Endodermal cell (in vitro differentiated cells): ENCODE measurements at regions not wholly inside any gene's neighbourhood (a gene's known extent, or its start where the extent isn't known, plus 50 kb on each side); places are given as distances from the start of the nearest gene placed in this dataset.
"Not testable (repeated sequence)": the region's sequence is repeated elsewhere in the genome, so short reads cannot be mapped to it uniquely, and the experiment has no call there.

Experiments used
- DNase-seq: peaks from one replicate; pipeline ENCODE4 v3.0.0-alpha.2; 2017
- H3K27ac ChIP-seq: 2 replicates; pipeline ENCODE4 v1.5.1; 2013; ENCODE audit warnings: mild to moderate bottlenecking, low read depth, low read length, moderate library complexity
- H3K27me3 ChIP-seq: 2 replicates; pipeline ENCODE4 v1.6.1; 2013; ENCODE audit warnings: mild to moderate bottlenecking, low read length, moderate library complexity; ENCODE audit not compliant: insufficient read depth, control insufficient read depth, poor library complexity, severe bottlenecking
- H3K36me3 ChIP-seq: 2 replicates; pipeline ENCODE4 v1.7.0; 2013; ENCODE audit warnings: mild to moderate bottlenecking, low read length, moderate library complexity; ENCODE audit not compliant: control insufficient read depth, insufficient read depth
- H3K4me1 ChIP-seq: one replicate; pipeline ENCODE4 v1.7.0; 2013; ENCODE audit warnings: low read length; ENCODE audit not compliant: control insufficient read depth, insufficient read depth
- H3K4me3 ChIP-seq: 2 replicates; pipeline ENCODE4 v1.5.1; 2013; ENCODE audit warnings: mild to moderate bottlenecking, low read length, moderate library complexity
- H3K9ac ChIP-seq: 2 replicates; pipeline ENCODE4 v1.6.1; 2013; ENCODE audit warnings: mild to moderate bottlenecking, low read length, moderate library complexity; ENCODE audit not compliant: poor library complexity, severe bottlenecking; ENCODE audit errors: extremely low read depth
- H3K9me3 ChIP-seq: 2 replicates; pipeline ENCODE4 v1.6.1; 2013; ENCODE audit warnings: mild to moderate bottlenecking, low read length, moderate library complexity; ENCODE audit not compliant: control insufficient read depth
- H3K27ac Mint-ChIP-seq: 2 replicates; pipeline ENCODE4 v1.8.0; 2020; ENCODE audit warnings: mixed read lengths
- H3K27me3 Mint-ChIP-seq: 2 replicates; pipeline ENCODE4 v1.8.0; 2021; ENCODE audit warnings: mild to moderate bottlenecking, mixed read lengths; ENCODE audit not compliant: insufficient read depth
- H3K36me3 Mint-ChIP-seq: 2 replicates; pipeline ENCODE4 v1.8.0; 2020; ENCODE audit warnings: low read depth, mixed read lengths
- H3K4me1 Mint-ChIP-seq: 2 replicates; pipeline ENCODE4 v1.8.0; 2020; ENCODE audit warnings: mixed read lengths
- H3K4me3 Mint-ChIP-seq: 2 replicates; pipeline ENCODE4 v1.8.0; 2020; ENCODE audit warnings: mild to moderate bottlenecking, moderate library complexity, mixed read lengths
- H3K9me3 Mint-ChIP-seq: 2 replicates; pipeline ENCODE4 v1.8.0; 2020; ENCODE audit warnings: mild to moderate bottlenecking, mixed read lengths
- CTCF ChIP-seq: fragments of 200-600 bp; sonication (generic); conservative IDR thresholded peaks from 2 replicates; pipeline ENCODE4 v1.5.0; 2021; ENCODE audit warnings: antibody characterized with exemption, mild to moderate bottlenecking
- WGBS, 2 experiments: methylation state at CpG; one replicate each; pipeline versions ENCODE4 v1.1.5 to v1.1.7; 2013; ENCODE audit warnings: missing lambda C conversion rate in 2 of 2, mixed read lengths in 1 of 2; ENCODE audit not compliant: insufficient coverage in 1 of 2, insufficient read length in 1 of 2; 5-methylcytosine and 5-hydroxymethylcytosine counted together

GRCh38 chr1:189131576-189131975 lies 1346.1 kb downstream of the BRINP3 start:
- no peaks in the 10 kb centered on the region for H3K27me3 ChIP-seq
- no peak overlapping the region for H3K4me3 ChIP-seq
- Mint-ChIP-seq H3K36me3 (no peaks in the 10 kb centered on the region), H3K27me3 (no peaks in the 10 kb centered on the region), H3K27ac (no peak overlapping the region), H3K4me3 (no peak overlapping the region), H3K4me1 (no peaks in the 10 kb centered on the region), H3K9me3 (peaks cover 1% of the 10 kb centered on the region)
- H3K4me1 ChIP-seq, result no peaks in the 10 kb centered on the region
- DNase-seq, result no peak
- H3K27ac ChIP-seq, result no peak overlapping the region
- H3K9ac ChIP-seq, result no peak overlapping the region
- no peaks in the 10 kb centered on the region for H3K36me3 ChIP-seq
- H3K9me3 ChIP-seq, result no peaks in the 10 kb centered on the region
- 95 to 100% methylated on average over 1 to 3 of the region's 3 CpGs for WGBS, 2 experiments
- TF ChIP-seq CTCF, result no peak

GRCh38 chr1:189139748-189140147 lies 1337.9 kb downstream of the BRINP3 start:
- 95% methylated on average over 29 of the region's 29 CpGs; no CpG with 5 or more reads in 1 of the 2 experiments for WGBS, 2 experiments
- H3K4me1 ChIP-seq, H3K27me3 Mint-ChIP-seq, H3K27me3 ChIP-seq, H3K27ac ChIP-seq, H3K36me3 Mint-ChIP-seq, H3K27ac Mint-ChIP-seq, H3K9ac ChIP-seq, H3K4me3 Mint-ChIP-seq, H3K4me1 Mint-ChIP-seq, H3K36me3 ChIP-seq, H3K9me3 ChIP-seq, H3K4me3 ChIP-seq, DNase-seq: not testable (repeated sequence)
- H3K9me3 Mint-ChIP-seq, result peaks cover 22% of the 10 kb centered on the region

- Histone ChIP-seq H3K4me1 (no peaks in the 10 kb centered on the region), H3K27me3 (no peaks in the 10 kb centered on the region), H3K9ac (no peak overlapping the region), H3K27ac (no peak overlapping the region), H3K4me3 (no peak overlapping the region), H3K36me3 (no peaks in the 10 kb centered on the region), H3K9me3 (no peaks in the 10 kb centered on the region)
- DNase-seq, result no peak
- TF ChIP-seq CTCF, result no peak
- Mint-ChIP-seq H3K4me1 (peaks cover 4% of the 10 kb centered on the region), H3K9me3 (peaks cover 22% of the 10 kb centered on the region), H3K4me3 (no peak overlapping the region), H3K27ac (no peak overlapping the region), H3K36me3 (no peaks in the 10 kb centered on the region), H3K27me3 (no peaks in the 10 kb centered on the region)
- WGBS, 2 experiments, result 88% methylated on average over 2 of the region's 2 CpGs; no CpG with 5 or more reads in 1 of the 2 experiments
Observed at GRCh38 chr1:189141056-189141455, 1336.6 kb downstream of the BRINP3 start.
